ENCODE measurements at regions not wholly inside any gene's neighbourhood (a gene's known extent, or its start where the extent isn't known, plus 50 kb on each side); places are given as distances from the start of the nearest gene placed in this dataset.

GRCh38 chr2:56539618-56540017, 355.8 kb downstream of the CCDC85A start:
- H3K4me1 ChIP-seq: no peaks in the 10 kb centered on the region
- H3K27ac ChIP-seq: no peak overlapping the region
- H3K27me3 ChIP-seq: no peaks in the 10 kb centered on the region
- WGBS, 2 donors: 83 to 88% methylated on average over 2 of the region's 2 CpGs
- intact Hi-C loops (cut with DNase I): no loop called here
- H3K9me3 ChIP-seq: no peaks in the 10 kb centered on the region
- H3K4me3 ChIP-seq: no peak overlapping the region
- DNase-seq: no peak
- no peaks in the 10 kb centered on the region for H3K36me3 ChIP-seq
- TF ChIP-seq EP300 (IDR thresholded peaks at IDR 0.05): no peak
- no peak for TF ChIP-seq POLR2AphosphoS5 (IDR thresholded peaks at IDR 0.05)
- no peak for TF ChIP-seq POLR2A (IDR thresholded peaks at IDR 0.05)
- TF ChIP-seq, protein P1, sequence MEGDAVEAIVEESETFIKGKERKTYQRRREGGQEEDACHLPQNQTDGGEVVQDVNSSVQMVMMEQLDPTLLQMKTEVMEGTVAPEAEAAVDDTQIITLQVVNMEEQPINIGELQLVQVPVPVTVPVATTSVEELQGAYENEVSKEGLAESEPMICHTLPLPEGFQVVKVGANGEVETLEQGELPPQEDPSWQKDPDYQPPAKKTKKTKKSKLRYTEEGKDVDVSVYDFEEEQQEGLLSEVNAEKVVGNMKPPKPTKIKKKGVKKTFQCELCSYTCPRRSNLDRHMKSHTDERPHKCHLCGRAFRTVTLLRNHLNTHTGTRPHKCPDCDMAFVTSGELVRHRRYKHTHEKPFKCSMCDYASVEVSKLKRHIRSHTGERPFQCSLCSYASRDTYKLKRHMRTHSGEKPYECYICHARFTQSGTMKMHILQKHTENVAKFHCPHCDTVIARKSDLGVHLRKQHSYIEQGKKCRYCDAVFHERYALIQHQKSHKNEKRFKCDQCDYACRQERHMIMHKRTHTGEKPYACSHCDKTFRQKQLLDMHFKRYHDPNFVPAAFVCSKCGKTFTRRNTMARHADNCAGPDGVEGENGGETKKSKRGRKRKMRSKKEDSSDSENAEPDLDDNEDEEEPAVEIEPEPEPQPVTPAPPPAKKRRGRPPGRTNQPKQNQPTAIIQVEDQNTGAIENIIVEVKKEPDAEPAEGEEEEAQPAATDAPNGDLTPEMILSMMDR (IDR thresholded peaks at IDR 0.05): no peak

DNA sequence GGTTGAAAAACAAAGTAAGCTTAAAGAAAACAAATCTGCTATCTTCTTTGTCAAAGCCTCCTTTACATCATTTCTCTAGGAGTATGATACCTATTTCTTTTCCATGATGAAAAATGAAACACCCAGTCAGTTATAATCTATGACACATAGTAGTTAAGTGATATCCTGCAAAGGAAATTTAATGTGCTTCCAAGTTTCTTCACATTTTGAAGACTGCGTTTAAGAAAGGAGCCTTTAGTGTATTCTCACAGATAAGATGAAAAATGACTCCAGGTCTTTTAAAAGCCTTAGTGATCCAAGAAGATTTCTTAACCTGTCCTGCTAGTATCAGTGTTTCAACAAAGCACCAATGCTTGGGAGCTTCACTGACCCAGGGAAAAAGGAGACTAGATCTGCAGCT, 356.7 kb downstream of the CCDC85A start:
- 83 to 91% methylated on average over 1 of the region's 1 CpG for WGBS, 2 donors
- no peak for DNase-seq
- Histone ChIP-seq H3K36me3 (no peaks in the 10 kb centered on the region), H3K4me3 (no peak overlapping the region), H3K27me3 (no peaks in the 10 kb centered on the region), H3K4me1 (no peaks in the 10 kb centered on the region), H3K9me3 (no peaks in the 10 kb centered on the region), H3K27ac (no peak overlapping the region)
- intact Hi-C loops (cut with DNase I): no loop called here
- TF ChIP-seq POLR2AphosphoS5 (IDR thresholded peaks at IDR 0.05) (no peak), EP300 (IDR thresholded peaks at IDR 0.05) (no peak), POLR2A (IDR thresholded peaks at IDR 0.05) (no peak)
- TF ChIP-seq, protein P1 (IDR thresholded peaks at IDR 0.05): no peak

- intact Hi-C loops (cut with DNase I): no loop called here
- no peak for TF ChIP-seq POLR2AphosphoS5 (IDR thresholded peaks at IDR 0.05)
- TF ChIP-seq EP300 (IDR thresholded peaks at IDR 0.05): no peak
- TF ChIP-seq, protein P1 (IDR thresholded peaks at IDR 0.05): no peak
- TF ChIP-seq POLR2A (IDR thresholded peaks at IDR 0.05): no peak
- Histone ChIP-seq H3K27me3 (no peaks in the 10 kb centered on the region), H3K36me3 (no peaks in the 10 kb centered on the region), H3K27ac (no peak overlapping the region), H3K4me3 (no peak overlapping the region), H3K9me3 (no peaks in the 10 kb centered on the region), H3K4me1 (no peaks in the 10 kb centered on the region)
- 78 to 84% methylated on average over 4 of the region's 4 CpGs for WGBS, 2 donors
- DNase-seq: no peak
Measured at GRCh38 chr2:56540916-56541315, 357.1 kb downstream of the CCDC85A start.

- Histone ChIP-seq H3K27me3 (no peaks in the 10 kb centered on the region), H3K27ac (no peak overlapping the region), H3K9me3 (no peaks in the 10 kb centered on the region), H3K36me3 (no peaks in the 10 kb centered on the region), H3K4me1 (no peaks in the 10 kb centered on the region), H3K4me3 (no peak overlapping the region)
- TF ChIP-seq POLR2A (IDR thresholded peaks at IDR 0.05): no peak
- TF ChIP-seq POLR2AphosphoS5 (IDR thresholded peaks at IDR 0.05): no peak
- TF ChIP-seq, protein P1 (IDR thresholded peaks at IDR 0.05): no peak
- DNase-seq: no peak
- intact Hi-C loops (cut with DNase I): no loop called here
Measured at GRCh38 chr2:56542213-56542612, 358.4 kb downstream of the CCDC85A start.

GRCh38 chr2:56565143-56565542, 381.4 kb downstream of the CCDC85A start:
- Histone ChIP-seq H3K4me3 (no peak overlapping the region), H3K36me3 (no peaks in the 10 kb centered on the region), H3K4me1 (no peaks in the 10 kb centered on the region), H3K27me3 (no peaks in the 10 kb centered on the region), H3K27ac (no peak overlapping the region), H3K9me3 (no peaks in the 10 kb centered on the region)
- intact Hi-C loops (cut with DNase I): no loop called here
- no peak for TF ChIP-seq POLR2AphosphoS5 (IDR thresholded peaks at IDR 0.05)
- no peak for TF ChIP-seq POLR2A (IDR thresholded peaks at IDR 0.05)
- TF ChIP-seq, protein P1 (IDR thresholded peaks at IDR 0.05): no peak
- no peak for TF ChIP-seq EP300 (IDR thresholded peaks at IDR 0.05)
- WGBS, 2 donors: 84 to 85% methylated on average over 2 of the region's 2 CpGs
- DNase-seq: no peak
